Fibroblast of upper back skin (primary cell): ENCODE measurements at regions not wholly inside any gene's neighbourhood (a gene's known extent, or its start where the extent isn't known, plus 50 kb on each side); places are given as distances from the start of the nearest gene placed in this dataset.
A peak's percentile ranks its signal among the peaks of the same experiment; 100 is the strongest.
"Not testable (repeated sequence)": the region's sequence is repeated elsewhere in the genome, so short reads cannot be mapped to it uniquely, and the experiment has no call there.

ENCODE experiments used
- DNase-seq: peaks from one replicate; pipeline ENCODE4 v3.0.0-alpha.2; 2013

GRCh38 chr18:29811519-29811918 is 1231.0 kb downstream of the DSC3 start:
- DNase-seq = no peak

GRCh38 chr18:29780816-29781215 is 1261.7 kb downstream of the DSC3 start:
- DNase-seq = no peak

- DNase-seq = peak; percentile 9
Measured at GRCh38 chr18:29779096-29779495, 1263.4 kb downstream of the DSC3 start.

- DNase-seq = no peak
Measured at GRCh38 chr18:29753379-29753778, 1289.2 kb downstream of the DSC3 start.

GRCh38 chr18:29749704-29750103 is 1292.8 kb downstream of the DSC3 start:
- peak; percentile 75 for DNase-seq

GRCh38 chr18:29741461-29741860 is 1301.1 kb downstream of the DSC3 start:
- no peak for DNase-seq

GRCh38 chr18:29737620-29738019 is 1304.9 kb downstream of the DSC3 start:
- no peak for DNase-seq

GRCh38 chr18:29737190-29737589 is 1305.4 kb downstream of the DSC3 start:
- DNase-seq = no peak

- DNase-seq = no peak
Measured at GRCh38 chr18:29730073-29730472, 1312.5 kb downstream of the DSC3 start.

GRCh38 chr18:29726646-29727045 is 1315.9 kb downstream of the DSC3 start:
- no peak for DNase-seq

- not testable (repeated sequence) for DNase-seq
Measured at GRCh38 chr18:29723486-29723885, 1319.1 kb downstream of the DSC3 start.

GRCh38 chr18:29715960-29716359 is 1326.6 kb downstream of the DSC3 start:
- not testable (repeated sequence) for DNase-seq

GRCh38 chr18:29712785-29713184 is 1329.8 kb downstream of the DSC3 start:
- DNase-seq = peak; percentile 3

GRCh38 chr18:29711932-29712331 is 1330.6 kb downstream of the DSC3 start:
- DNase-seq = no peak

- peak; percentile 18 for DNase-seq
Measured at GRCh38 chr18:29693334-29693733, 1349.2 kb downstream of the DSC3 start.

GRCh38 chr18:29681578-29681977 is 1361.0 kb downstream of the DSC3 start:
- DNase-seq = no peak

- no peak for DNase-seq
Measured at GRCh38 chr18:29664278-29665036, 1378.1 kb downstream of the DSC3 start.

GRCh38 chr18:29661924-29662323 is 1380.6 kb downstream of the DSC3 start:
- DNase-seq = no peak

- DNase-seq = no peak
Measured at GRCh38 chr18:29660777-29661176, 1381.8 kb downstream of the DSC3 start.

GRCh38 chr18:29653671-29654215 is 1388.8 kb downstream of the DSC3 start:
- DNase-seq = no peak

- DNase-seq = no peak
Measured at GRCh38 chr18:29652797-29653196, 1389.7 kb downstream of the DSC3 start.

- DNase-seq = peak; percentile 78
Measured at GRCh38 chr18:29651122-29651680, 1391.3 kb downstream of the DSC3 start.

GRCh38 chr18:29648891-29649290 is 1393.7 kb downstream of the DSC3 start:
- no peak for DNase-seq

GRCh38 chr18:29647700-29648099 is 1394.8 kb downstream of the DSC3 start:
- no peak for DNase-seq
